DMS53 (cell line): ENCODE measurements at regions not wholly inside any gene's neighbourhood (a gene's known extent, or its start where the extent isn't known, plus 50 kb on each side); places are given as distances from the start of the nearest gene placed in this dataset.
"Not testable (repeated sequence)": the region's sequence is repeated elsewhere in the genome, so short reads cannot be mapped to it uniquely, and the experiment has no call there.

Experiments used
- DNase-seq: peaks from one replicate; lab custom pipeline; 2025; lab: John Stamatoyannopoulos, UW

GRCh38 chr2:208608122-208608835, 201.7 kb downstream of the PTH2R start:
- peak; percentile 97 for DNase-seq

GRCh38 chr2:208609166-208609804, 202.7 kb downstream of the PTH2R start:
- peak; percentile 65 for DNase-seq

- DNase-seq, result not testable (repeated sequence)
Measured at GRCh38 chr2:208615675-208616074, 209.1 kb downstream of the PTH2R start.

- DNase-seq, result no peak
Measured at GRCh38 chr2:208618220-208618619, 211.6 kb downstream of the PTH2R start.

- no peak for DNase-seq
Measured at GRCh38 chr2:208619993-208620392, 213.4 kb downstream of the PTH2R start.

- DNase-seq, result no peak
Measured at GRCh38 chr2:208620487-208620978, 213.9 kb downstream of the PTH2R start.

- DNase-seq, result no peak
Measured at GRCh38 chr2:208627110-208627884, 220.7 kb downstream of the PTH2R start.

GRCh38 chr2:208627916-208628315, 221.3 kb downstream of the PTH2R start:
- DNase-seq, result no peak

GRCh38 chr2:208638059-208638458, 231.5 kb downstream of the PTH2R start:
- peak; percentile 65 for DNase-seq

- no peak for DNase-seq
Measured at GRCh38 chr2:208642125-208642779, 235.7 kb downstream of the PTH2R start.

- no peak for DNase-seq
Measured at GRCh38 chr2:208643145-208643544, 236.6 kb downstream of the PTH2R start.

- no peak for DNase-seq
Measured at GRCh38 chr2:208645226-208645625, 238.6 kb downstream of the PTH2R start.

- DNase-seq, result no peak
Measured at GRCh38 chr2:208648368-208648767, 241.8 kb downstream of the PTH2R start.

- DNase-seq, result no peak
Measured at GRCh38 chr2:208653383-208653782, 246.8 kb downstream of the PTH2R start.

- no peak for DNase-seq
Measured at GRCh38 chr2:208654056-208654455, 247.5 kb downstream of the PTH2R start.

GRCh38 chr2:208657468-208657867, 250.9 kb downstream of the PTH2R start:
- DNase-seq, result peak; percentile 53

GRCh38 chr2:208669394-208669793, 262.8 kb downstream of the PTH2R start:
- no peak for DNase-seq

GRCh38 chr2:208671284-208671683, 264.7 kb downstream of the PTH2R start:
- no peak for DNase-seq

- no peak for DNase-seq
Measured at GRCh38 chr2:208671886-208672680, 265.5 kb downstream of the PTH2R start.

- DNase-seq, result no peak
Measured at GRCh38 chr2:208673631-208674030, 267.0 kb downstream of the PTH2R start.

- DNase-seq, result no peak
Measured at GRCh38 chr2:208674919-208675318, 268.3 kb downstream of the PTH2R start.
